GM23338 (cell line): ENCODE measurements at regions not wholly inside any gene's neighbourhood (a gene's known extent, or its start where the extent isn't known, plus 50 kb on each side); places are given as distances from the start of the nearest gene placed in this dataset.

Source experiments
- CREB1 ChIP-seq: fragments of 250-450 bp; sonication (Bioruptor Pico); IDR thresholded peaks from 2 replicates; pipeline ENCODE4 v1.5.0; 2020; ENCODE audit warnings: low read depth, mild to moderate bottlenecking, moderate library complexity
- CTCF ChIP-seq, 2 experiments: fragments of 200-600 bp in 1 of 2; sonication (generic) in 1 of 2; conservative IDR thresholded peaks; 2 replicates each; pipeline versions ENCODE4 v1.5.1 to v1.6.1; 2016 to 2017; ENCODE audit warnings: antibody characterized with exemption in 2 of 2, low read depth in 2 of 2, mild to moderate bottlenecking in 2 of 2, moderate library complexity in 1 of 2
- ETS1 ChIP-seq: IDR thresholded peaks from 2 replicates; pipeline ENCODE4 v1.6.1; 2016; ENCODE audit warnings: antibody characterized with exemption
- EZH2 ChIP-seq: fragments of 200-600 bp; sonication (generic); IDR thresholded peaks from one replicate; pipeline ENCODE4 v1.8.0; 2017; ENCODE audit warnings: antibody characterized with exemption, mild to moderate bottlenecking, low read depth; ENCODE audit not compliant: unreplicated experiment
- EZH2phosphoT487 ChIP-seq: fragments of 200-600 bp; sonication (generic); IDR thresholded peaks from one replicate; pipeline ENCODE4 v1.8.1; 2018; ENCODE audit warnings: antibody characterized with exemption; ENCODE audit not compliant: unreplicated experiment
- JUNB ChIP-seq: IDR thresholded peaks from one replicate; pipeline ENCODE4 v1.6.1; 2016; ENCODE audit warnings: antibody characterized with exemption; ENCODE audit not compliant: unreplicated experiment
- NANOG ChIP-seq: IDR thresholded peaks from 2 replicates; pipeline ENCODE4 v1.6.1; 2016; ENCODE audit warnings: antibody characterized with exemption, borderline replicate concordance
- POLR2AphosphoS5 ChIP-seq: IDR thresholded peaks from 2 replicates; pipeline ENCODE4 v1.6.1; 2016; ENCODE audit warnings: antibody characterized with exemption, low read depth
- REST ChIP-seq: IDR thresholded peaks from one replicate; pipeline ENCODE4 v1.6.1; 2018; ENCODE audit warnings: antibody characterized with exemption; ENCODE audit not compliant: unreplicated experiment
- STAT1 ChIP-seq: IDR thresholded peaks from one replicate; pipeline ENCODE4 v1.6.1; 2016; ENCODE audit warnings: antibody characterized with exemption; ENCODE audit not compliant: unreplicated experiment
- ZNF114 ChIP-seq: fragments of 250-450 bp; sonication (Bioruptor Pico); IDR thresholded peaks from 2 replicates; pipeline ENCODE4 v1.5.0; 2020; ENCODE audit warnings: mild to moderate bottlenecking, moderate library complexity
- ZNF462 ChIP-seq: fragments of 250-450 bp; sonication (Bioruptor Pico); IDR thresholded peaks from 2 replicates; pipeline ENCODE4 v1.5.0; 2020; ENCODE audit warnings: mild to moderate bottlenecking, moderate library complexity

GRCh38 chr4:20030108-20030507 is 221.6 kb upstream of the SLIT2 start:
- TF ChIP-seq CREB1 (no peak), CTCF (conservative IDR thresholded peaks at IDR 0.05; ENCODE audit: low read depth in 2 of 2) (no peak), POLR2AphosphoS5 (no peak), EZH2phosphoT487 (no peak), EZH2 (no peak), REST (no peak), NANOG (no peak), JUNB (no peak), ETS1 (no peak), ZNF462 (CRISPR knock-in tag) (no peak), ZNF114 (CRISPR knock-in tag) (no peak), STAT1 (no peak)
